ENCODE measurements at regions not wholly inside any gene's neighbourhood (a gene's known extent, or its start where the extent isn't known, plus 50 kb on each side); places are given as distances from the start of the nearest gene placed in this dataset.

- ChIA-PET CTCF (no interaction called here), POLR2A (no interaction called here)
- H3K27ac ChIP-seq (ENCODE audit: extremely low read depth, low read depth, low read length) = no peak overlapping the region
Measured at GRCh38 chr10:62527019-62527827, 153.1 kb downstream of the ZNF365 start.

GRCh38 chr10:62528441-62528840, 154.3 kb downstream of the ZNF365 start:
- no peak for TF ChIP-seq ZNF521 (tag by site-specific recombination; IDR thresholded peaks at IDR 0.05)
- TF ChIP-seq ZNF626 (tag by site-specific recombination; IDR thresholded peaks at IDR 0.05) = no peak
- TF ChIP-seq ZNF837 (tag by site-specific recombination; IDR thresholded peaks at IDR 0.05) = no peak
- TF ChIP-seq KLF16 (tag by site-specific recombination; IDR thresholded peaks at IDR 0.05) = no peak
- ChIA-PET POLR2A (no interaction called here), CTCF (no interaction called here)
- no peaks in the 10 kb centered on the region for H3K36me3 ChIP-seq (ENCODE audit: control insufficient read depth in 2 of 2, insufficient read depth in 1 of 2, low read length in 2 of 2)
- H3K27ac ChIP-seq (ENCODE audit: extremely low read depth, low read depth, low read length) = no peak overlapping the region
- no peak overlapping the region for H3K4me3 ChIP-seq (ENCODE audit: low read depth, low read length)
- no peaks in the 10 kb centered on the region for H3K4me1 ChIP-seq (ENCODE audit: control insufficient read depth, insufficient read depth, low read length)
- H3K9me3 ChIP-seq (ENCODE audit: control insufficient read depth, insufficient read depth, low read depth, low read length) = no peaks in the 10 kb centered on the region

More at GRCh38 chr10:62527019-62527827, 153.1 kb downstream of the ZNF365 start:
- TF ChIP-seq ZNF248 (tag by site-specific recombination; IDR thresholded peaks at IDR 0.05) (no peak), YY2 (tag by site-specific recombination; IDR thresholded peaks at IDR 0.05) (no peak), SP2 (tag by site-specific recombination; IDR thresholded peaks at IDR 0.05) (no peak), GLIS2 (tag by site-specific recombination; IDR thresholded peaks at IDR 0.05) (no peak), ZNF514 (tag by site-specific recombination; IDR thresholded peaks at IDR 0.05) (no peak), ZNF302 (tag by site-specific recombination; IDR thresholded peaks at IDR 0.05; ENCODE audit: low read depth) (no peak), KLF17 (tag by site-specific recombination; IDR thresholded peaks at IDR 0.05) (no peak), ZNF555 (tag by site-specific recombination; conservative IDR thresholded peaks at IDR 0.05) (no peak)
- no peaks in the 10 kb centered on the region for H3K9me3 ChIP-seq (ENCODE audit: control insufficient read depth, insufficient read depth, low read depth, low read length)
- H3K4me1 ChIP-seq (ENCODE audit: control insufficient read depth, insufficient read depth, low read length) = no peaks in the 10 kb centered on the region
- H3K36me3 ChIP-seq (ENCODE audit: control insufficient read depth in 2 of 2, insufficient read depth in 1 of 2, low read length in 2 of 2) = no peaks in the 10 kb centered on the region
- H3K4me3 ChIP-seq (ENCODE audit: low read depth, low read length) = no peak overlapping the region

- CTCF ChIA-PET = no interaction called here
Measured at GRCh38 chr10:62529396-62529795, 155.2 kb downstream of the ZNF365 start.

GRCh38 chr10:62534031-62534430, 159.9 kb downstream of the ZNF365 start:
- no peaks in the 10 kb centered on the region for H3K36me3 ChIP-seq (ENCODE audit: control insufficient read depth in 2 of 2, insufficient read depth in 1 of 2, low read length in 2 of 2)
- POLR2A ChIA-PET = no interaction called here
- no peak overlapping the region for H3K27ac ChIP-seq (ENCODE audit: extremely low read depth, low read depth, low read length)
- no peaks in the 10 kb centered on the region for H3K9me3 ChIP-seq (ENCODE audit: control insufficient read depth, insufficient read depth, low read depth, low read length)
- CTCF ChIA-PET = no interaction called here
- no peaks in the 10 kb centered on the region for H3K4me1 ChIP-seq (ENCODE audit: control insufficient read depth, insufficient read depth, low read length)
- H3K4me3 ChIP-seq (ENCODE audit: low read depth, low read length) = no peak overlapping the region
- TF ChIP-seq SETDB1 (IDR thresholded peaks at IDR 0.05; ENCODE audit: insufficient read length, low read length) (no peak), ZNF629 (tag by site-specific recombination; IDR thresholded peaks at IDR 0.05) (no peak), ZNF791 (tag by site-specific recombination; IDR thresholded peaks at IDR 0.05) (no peak), ZNF701 (tag by site-specific recombination; IDR thresholded peaks at IDR 0.05) (no peak), ZNF239 (tag by site-specific recombination; IDR thresholded peaks at IDR 0.05) (no peak), ZNF114 (tag by site-specific recombination; IDR thresholded peaks at IDR 0.05) (no peak), ZNF398 (tag by site-specific recombination; IDR thresholded peaks at IDR 0.05) (no peak), ZNF24 (tag by site-specific recombination; IDR thresholded peaks at IDR 0.05) (no peak)

More at GRCh38 chr10:62529396-62529795, 155.2 kb downstream of the ZNF365 start:
- Histone ChIP-seq H3K4me3 (ENCODE audit: low read depth, low read length) (no peak overlapping the region), H3K4me1 (ENCODE audit: control insufficient read depth, insufficient read depth, low read length) (no peaks in the 10 kb centered on the region), H3K36me3 (ENCODE audit: control insufficient read depth in 2 of 2, insufficient read depth in 1 of 2, low read length in 2 of 2) (no peaks in the 10 kb centered on the region), H3K27ac (ENCODE audit: extremely low read depth, low read depth, low read length) (no peak overlapping the region), H3K9me3 (ENCODE audit: control insufficient read depth, insufficient read depth, low read depth, low read length) (no peaks in the 10 kb centered on the region)
- POLR2A ChIA-PET = no interaction called here
- TF ChIP-seq ZNF146 (tag by site-specific recombination; IDR thresholded peaks at IDR 0.05) (no peak), ZNF629 (tag by site-specific recombination; IDR thresholded peaks at IDR 0.05) (no peak), ZNF449 (tag by site-specific recombination; IDR thresholded peaks at IDR 0.05) (no peak), ZNF239 (tag by site-specific recombination; IDR thresholded peaks at IDR 0.05) (no peak), ZNF514 (tag by site-specific recombination; IDR thresholded peaks at IDR 0.05) (no peak), ZNF354C (tag by site-specific recombination; IDR thresholded peaks at IDR 0.05; ENCODE audit: borderline replicate concordance, low read depth) (no peak)
